ENCODE measurements at regions not wholly inside any gene's neighbourhood (a gene's known extent, or its start where the extent isn't known, plus 50 kb on each side); places are given as distances from the start of the nearest gene placed in this dataset.

- no peaks in the 10 kb centered on the region for H3K36me3 Mint-ChIP-seq
- intact Hi-C loops (cut with micrococcal nuclease), result no loop called here
- no CpG with 5 or more reads among the region's 1 CpG for WGBS (ENCODE audit: insufficient coverage)
Observed at GRCh38 chr7:138398857-138399256, 61.2 kb upstream of the TRIM24 start.

GRCh38 chr7:138400400-138400886, 59.6 kb upstream of the TRIM24 start:
- Mint-ChIP-seq H3K27ac (no peak overlapping the region), H3K9me3 (peaks cover 4 to 20% (median 8%) of the 10 kb centered on the region in 7 donors), H3K4me3 (no peak overlapping the region), H3K27me3 (ENCODE audit: low read depth in 3 of 3) (peaks cover 0 to 1% (median 0%) of the 10 kb centered on the region in 3 donors), H3K4me1 (peaks cover 4% of the 10 kb centered on the region), H3K36me3 (peaks cover 0 to 3% of the 10 kb centered on the region in 2 donors)
- Histone ChIP-seq H3K4me2 (replicated peaks; ENCODE audit: extremely low read depth, low read length, poor library complexity, severe bottlenecking) (no peak overlapping the region), H3K27ac (ENCODE audit: low read depth in 1 of 2, low read length in 2 of 2) (no peak overlapping the region), H3K27me3 (ENCODE audit: control insufficient read depth in 2 of 2, insufficient read depth in 2 of 2, low read length in 2 of 2) (no peaks in the 10 kb centered on the region), H3K79me2 (ENCODE audit: insufficient read depth, low read length) (no peaks in the 10 kb centered on the region), H3K36me3 (replicated peaks in 1 of 2; ENCODE audit: control insufficient read depth in 1 of 2, insufficient read depth in 2 of 2, low read length in 2 of 2) (no peaks in the 10 kb centered on the region), H3K9ac (ENCODE audit: insufficient read depth, low read length, poor library complexity, severe bottlenecking) (no peak overlapping the region), H3K4me1 (ENCODE audit: control insufficient read depth in 1 of 2, insufficient read depth in 2 of 2, low read length in 2 of 2) (no peaks in the 10 kb centered on the region), H4K20me1 (ENCODE audit: insufficient read depth, low read length) (no peaks in the 10 kb centered on the region), H3K4me3 (replicated peaks in 1 of 3; ENCODE audit: low read depth in 2 of 3, low read length in 3 of 3) (no peak overlapping the region), H2AFZ (ENCODE audit: insufficient read depth, low read depth, low read length, poor library complexity, severe bottlenecking) (peak overlapping the region; percentile 32), H3K9me3 (replicated peaks in 1 of 2; ENCODE audit: control insufficient read depth in 1 of 2, insufficient read depth in 1 of 2, low read length in 2 of 2) (peaks cover 0 to 11% of the 10 kb centered on the region in 2 donors)
- DNase-seq, result peak in 1 of 3 donors; percentile 1
- WGBS (ENCODE audit: insufficient coverage), result 71% methylated on average over 4 of the region's 6 CpGs
- TF ChIP-seq CTCF (IDR thresholded peaks at IDR 0.05), result no peak
- intact Hi-C loops (cut with micrococcal nuclease), result no loop called here

More at GRCh38 chr7:138398857-138399256, 61.2 kb upstream of the TRIM24 start:
- Histone ChIP-seq H3K27me3 (ENCODE audit: control insufficient read depth in 2 of 2, insufficient read depth in 2 of 2, low read length in 2 of 2) (no peaks in the 10 kb centered on the region), H3K4me3 (replicated peaks in 1 of 3; ENCODE audit: low read depth in 2 of 3, low read length in 3 of 3) (no peak overlapping the region), H3K4me1 (ENCODE audit: control insufficient read depth in 1 of 2, insufficient read depth in 2 of 2, low read length in 2 of 2) (no peaks in the 10 kb centered on the region), H2AFZ (ENCODE audit: insufficient read depth, low read depth, low read length, poor library complexity, severe bottlenecking) (no peak overlapping the region), H3K27ac (ENCODE audit: low read depth in 1 of 2, low read length in 2 of 2) (no peak overlapping the region), H3K79me2 (ENCODE audit: insufficient read depth, low read length) (no peaks in the 10 kb centered on the region), H3K9ac (ENCODE audit: insufficient read depth, low read length, poor library complexity, severe bottlenecking) (no peak overlapping the region), H4K20me1 (ENCODE audit: insufficient read depth, low read length) (no peaks in the 10 kb centered on the region), H3K36me3 (replicated peaks in 1 of 2; ENCODE audit: control insufficient read depth in 1 of 2, insufficient read depth in 2 of 2, low read length in 2 of 2) (no peaks in the 10 kb centered on the region), H3K9me3 (replicated peaks in 1 of 2; ENCODE audit: control insufficient read depth in 1 of 2, insufficient read depth in 1 of 2, low read length in 2 of 2) (peaks cover 8% of the 10 kb centered on the region in 2 donors), H3K4me2 (replicated peaks; ENCODE audit: extremely low read depth, low read length, poor library complexity, severe bottlenecking) (no peak overlapping the region)
- peaks cover 4% of the 10 kb centered on the region for H3K4me1 Mint-ChIP-seq
- DNase-seq, result no peak
- peaks cover 0 to 1% (median 0%) of the 10 kb centered on the region in 3 donors for H3K27me3 Mint-ChIP-seq (ENCODE audit: low read depth in 3 of 3)
- H3K4me3 Mint-ChIP-seq, result no peak overlapping the region
- no peak overlapping the region for H3K27ac Mint-ChIP-seq
- TF ChIP-seq CTCF (IDR thresholded peaks at IDR 0.05), result no peak
- peaks cover 1 to 19% (median 11%) of the 10 kb centered on the region in 7 donors for H3K9me3 Mint-ChIP-seq

Measured in CD14-positive monocyte (primary cell).